Esophagus (tissue), 2 donors: ENCODE measurements at regions not wholly inside any gene's neighbourhood (a gene's known extent, or its start where the extent isn't known, plus 50 kb on each side); places are given as distances from the start of the nearest gene placed in this dataset.
"Not testable (repeated sequence)": the region's sequence is repeated elsewhere in the genome, so short reads cannot be mapped to it uniquely, and the experiment has no call there.

Experiments used
- H3K27ac ChIP-seq, 2 donors: one replicate each; pipeline ENCODE4 v1.5.1; 2013; ENCODE audit warnings: low read depth in 2 of 2, mild to moderate bottlenecking in 2 of 2, inconsistent platforms in 1 of 2, low read length in 1 of 2, moderate library complexity in 1 of 2
- H3K27me3 ChIP-seq, 2 donors: one replicate each; pipeline ENCODE4 v1.6.1; 2013; ENCODE audit warnings: low read length in 2 of 2, control low read depth in 1 of 2, mild to moderate bottlenecking in 1 of 2; ENCODE audit not compliant: insufficient read depth in 2 of 2, control insufficient read depth in 1 of 2
- H3K36me3 ChIP-seq, 2 donors: one replicate each; pipeline ENCODE4 v1.6.1; 2013; ENCODE audit warnings: low read length in 1 of 2; ENCODE audit not compliant: control insufficient read depth in 2 of 2, insufficient read depth in 2 of 2
- H3K4me1 ChIP-seq, 2 donors: one replicate each; pipeline ENCODE4 v1.6.1; 2013; ENCODE audit warnings: low read length in 1 of 2; ENCODE audit not compliant: control insufficient read depth in 2 of 2, insufficient read depth in 2 of 2
- H3K4me3 ChIP-seq, 2 donors: one replicate each; pipeline ENCODE4 v1.5.1; 2013; ENCODE audit warnings: low read length in 2 of 2, mild to moderate bottlenecking in 2 of 2, low read depth in 1 of 2, moderate library complexity in 1 of 2
- H3K9me3 ChIP-seq, 2 donors: one replicate each; pipeline ENCODE4 v1.6.1; 2013; ENCODE audit warnings: mild to moderate bottlenecking in 2 of 2, low read depth in 1 of 2, low read length in 1 of 2, moderate library complexity in 1 of 2; ENCODE audit not compliant: control insufficient read depth in 2 of 2, insufficient read depth in 1 of 2
- WGBS, 2 donors: extraction: QIAGEN DNeasy Blood & Tissue Kit; methylation state at CpG; one replicate each; pipeline ENCODE4 v1.1.7; 2013; 5-methylcytosine and 5-hydroxymethylcytosine counted together
- donor health status: healthy with polysubstance abuse.
- donor health status: Bipolar disorder and iron deficiency.

DNA sequence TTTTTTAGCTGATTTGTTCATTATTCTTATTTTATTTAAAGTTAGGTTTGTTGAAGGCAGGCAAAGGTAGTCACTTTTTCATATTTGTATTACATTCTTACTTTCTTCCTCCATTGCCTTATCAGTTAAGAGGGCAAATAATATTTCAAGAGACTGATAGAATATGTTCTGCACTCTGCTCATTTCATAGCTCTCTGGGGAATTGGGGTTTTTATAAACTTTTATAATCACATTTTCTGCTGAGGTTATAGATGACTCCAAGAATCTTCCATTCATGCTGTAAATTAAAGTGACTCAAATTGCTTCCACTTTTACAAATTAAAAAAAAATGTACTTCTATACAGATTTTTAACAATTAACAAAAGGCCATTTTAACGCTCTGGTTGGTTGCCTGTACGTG, 142.9 kb upstream of the PLGLB2 start:
- not testable (repeated sequence) for H3K36me3 ChIP-seq, H3K4me3 ChIP-seq, H3K4me1 ChIP-seq, H3K27ac ChIP-seq, H3K9me3 ChIP-seq, H3K27me3 ChIP-seq
- no CpG with 5 or more reads among the region's 2 CpGs for WGBS, 2 donors

GRCh38 chr2:87608377-87609166, 139.3 kb upstream of the PLGLB2 start:
- not testable (repeated sequence) for H3K27me3 ChIP-seq, H3K27ac ChIP-seq, H3K9me3 ChIP-seq, H3K4me3 ChIP-seq, H3K36me3 ChIP-seq, H3K4me1 ChIP-seq
- 83% methylated on average over 1 of the region's 3 CpGs; no CpG with 5 or more reads in 1 of the 2 donors for WGBS, 2 donors

GRCh38 chr2:87610974-87611373, 136.9 kb upstream of the PLGLB2 start:
- not testable (repeated sequence) for H3K27me3 ChIP-seq, H3K27ac ChIP-seq, H3K36me3 ChIP-seq, H3K9me3 ChIP-seq, H3K4me3 ChIP-seq, H3K4me1 ChIP-seq
- WGBS, 2 donors, result no CpG with 5 or more reads among the region's 1 CpG

- H3K27me3 ChIP-seq, H3K27ac ChIP-seq, H3K9me3 ChIP-seq, H3K36me3 ChIP-seq, H3K4me1 ChIP-seq, H3K4me3 ChIP-seq: not testable (repeated sequence)
- no CpG with 5 or more reads among the region's 4 CpGs for WGBS, 2 donors
These were observed 136.5 kb upstream of the PLGLB2 start for GRCh38 chr2:87611416-87611815.

- no CpG with 5 or more reads among the region's 2 CpGs for WGBS, 2 donors
- not testable (repeated sequence) for H3K27ac ChIP-seq, H3K4me1 ChIP-seq, H3K4me3 ChIP-seq, H3K36me3 ChIP-seq, H3K9me3 ChIP-seq, H3K27me3 ChIP-seq
These were observed 135.9 kb upstream of the PLGLB2 start for GRCh38 chr2:87611956-87612355.

- H3K4me1 ChIP-seq, H3K36me3 ChIP-seq, H3K27me3 ChIP-seq, H3K27ac ChIP-seq, H3K9me3 ChIP-seq, H3K4me3 ChIP-seq: not testable (repeated sequence)
These were observed 133.0 kb upstream of the PLGLB2 start for GRCh38 chr2:87614829-87615434.

GRCh38 chr2:87619121-87619520, 128.8 kb upstream of the PLGLB2 start:
- H3K4me1 ChIP-seq, H3K36me3 ChIP-seq, H3K4me3 ChIP-seq, H3K9me3 ChIP-seq, H3K27me3 ChIP-seq, H3K27ac ChIP-seq: not testable (repeated sequence)

DNA sequence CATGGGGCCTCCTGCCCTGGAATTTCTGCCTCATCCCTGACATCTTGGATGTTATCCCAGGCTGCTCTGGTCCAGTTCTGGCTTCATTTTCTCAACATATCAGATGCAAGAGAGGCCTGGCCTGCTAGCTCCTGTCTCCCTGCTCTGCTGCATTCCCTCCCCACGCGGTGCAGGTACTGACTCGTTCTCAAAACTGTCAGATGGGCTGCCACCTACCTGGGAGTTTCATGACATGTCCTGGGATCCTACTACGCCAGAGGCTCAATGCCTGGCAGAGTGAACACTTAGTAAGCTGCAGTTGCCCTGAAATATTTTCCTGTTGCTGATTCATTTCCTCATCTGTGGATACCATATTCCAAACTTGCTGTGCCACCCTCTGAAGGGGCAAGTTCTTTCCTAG, 126.7 kb upstream of the PLGLB2 start:
- not testable (repeated sequence) for H3K27me3 ChIP-seq, H3K36me3 ChIP-seq, H3K9me3 ChIP-seq, H3K4me1 ChIP-seq, H3K27ac ChIP-seq, H3K4me3 ChIP-seq
- no CpG with 5 or more reads among the region's 4 CpGs for WGBS, 2 donors

- no CpG with 5 or more reads among the region's 4 CpGs for WGBS, 2 donors
- H3K9me3 ChIP-seq, H3K4me1 ChIP-seq, H3K4me3 ChIP-seq, H3K27me3 ChIP-seq, H3K27ac ChIP-seq, H3K36me3 ChIP-seq: not testable (repeated sequence)
These were observed 125.2 kb upstream of the PLGLB2 start for GRCh38 chr2:87622720-87623119.
